Hematopoietic multipotent progenitor cell (in vitro differentiated cells): ENCODE measurements at regions not wholly inside any gene's neighbourhood (a gene's known extent, or its start where the extent isn't known, plus 50 kb on each side); places are given as distances from the start of the nearest gene placed in this dataset.

Source experiments
- DNase-seq, 3 donors: peaks; one replicate each; pipeline ENCODE4 v3.0.0-alpha.2; 2011 to 2015; ENCODE audit warnings: low read depth in 2 of 3, low spot score in 2 of 3

DNA sequence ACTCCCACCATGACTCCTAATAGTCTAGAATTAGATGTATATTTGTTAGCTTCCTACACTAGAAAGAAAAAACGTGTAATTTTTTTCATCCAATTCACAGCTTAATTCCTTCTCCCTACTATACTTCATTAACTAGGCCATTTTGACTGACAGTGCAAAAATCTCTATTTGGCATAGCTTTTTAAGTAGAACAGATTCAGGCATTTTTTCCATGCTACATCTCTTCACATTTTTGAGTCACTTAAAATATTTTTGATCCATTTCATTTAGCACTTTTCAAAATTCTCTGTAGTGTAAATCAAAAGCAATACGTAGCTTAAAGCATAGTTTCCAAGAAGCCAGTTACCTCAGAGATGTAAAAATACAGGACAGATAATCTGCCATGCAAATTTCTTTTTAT is 391.1 kb upstream of the NPVF start:
- DNase-seq, result no peak

- DNase-seq, result peak in 1 of 3 donors; percentile 49
Observed at GRCh38 chr7:25619963-25620799, 391.9 kb upstream of the NPVF start.

DNA sequence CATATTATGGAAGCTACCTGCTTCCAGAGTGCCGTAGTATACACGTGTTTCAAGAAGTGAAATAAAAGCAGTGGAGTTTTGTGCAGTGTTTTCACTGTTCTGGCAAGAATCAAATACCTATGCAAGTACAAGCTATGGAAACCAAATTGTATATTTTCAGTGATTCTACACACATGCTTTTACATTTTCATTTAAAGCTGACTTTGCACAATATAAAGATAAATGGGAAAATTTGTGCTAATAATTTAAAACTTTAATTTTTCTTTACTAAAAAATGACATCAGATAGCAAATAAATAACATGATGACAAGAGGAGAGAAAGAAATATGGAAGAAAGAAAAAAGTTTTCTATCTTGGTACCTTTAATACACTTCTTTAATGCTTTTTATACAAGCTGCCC is 393.7 kb upstream of the NPVF start:
- DNase-seq, result no peak

- DNase-seq, result no peak
Observed at GRCh38 chr7:25622695-25623094, 394.4 kb upstream of the NPVF start.

GRCh38 chr7:25624051-25624450 is 395.8 kb upstream of the NPVF start:
- no peak for DNase-seq

DNA sequence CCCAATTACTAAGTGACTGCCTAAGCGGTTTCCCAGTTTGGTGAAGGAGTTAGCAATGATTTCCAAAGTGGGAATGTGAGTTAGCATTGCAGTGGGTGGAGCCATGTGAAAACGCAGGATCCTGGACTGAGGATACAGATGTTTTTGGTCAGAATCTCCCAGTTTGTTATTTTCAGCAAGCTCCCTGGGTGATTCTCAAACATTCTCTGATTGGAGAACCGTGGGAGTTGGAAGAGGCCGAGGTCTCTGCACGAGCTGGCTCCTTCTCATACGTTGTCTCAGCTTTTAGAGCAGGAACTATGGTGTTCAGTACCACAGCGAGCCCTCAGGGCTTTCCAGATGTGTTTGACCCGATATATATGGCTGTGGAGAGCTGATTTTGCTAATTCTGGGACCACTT is 396.5 kb upstream of the NPVF start:
- DNase-seq, result no peak

DNA sequence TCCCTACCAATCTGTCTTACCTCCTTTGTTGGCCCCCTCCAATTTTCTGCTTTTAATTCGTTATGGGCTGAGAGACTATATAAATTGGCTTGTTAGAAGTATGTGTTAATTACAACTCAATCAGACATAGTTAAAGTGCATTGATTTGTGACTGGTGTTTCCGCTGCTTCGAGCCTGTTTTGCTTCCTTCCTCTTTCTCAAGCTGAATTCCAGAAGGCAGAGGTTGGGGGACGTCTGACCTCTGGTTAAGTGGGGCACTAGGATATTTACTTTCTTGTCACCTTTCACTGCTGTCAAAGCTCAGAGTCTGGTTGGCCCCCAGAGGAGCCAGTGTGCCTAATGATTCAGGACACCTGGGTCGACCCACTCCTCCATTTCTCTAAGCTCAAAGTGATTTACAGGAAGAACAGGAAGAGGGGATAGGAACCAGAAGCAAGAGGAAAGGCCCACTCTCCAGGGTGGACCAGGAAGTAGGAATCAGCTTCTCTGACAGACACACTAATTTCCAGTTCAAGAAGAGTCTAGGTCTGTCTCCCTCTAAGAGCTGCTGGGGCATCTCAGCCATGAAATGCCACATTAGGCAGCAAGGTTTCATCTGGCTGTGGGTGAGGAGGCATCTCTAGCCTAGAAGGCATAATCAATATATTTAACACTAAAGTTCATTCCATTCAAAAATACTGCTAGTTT is 397.2 kb upstream of the NPVF start:
- peak in 1 of 3 donors; percentile 79 for DNase-seq

DNA sequence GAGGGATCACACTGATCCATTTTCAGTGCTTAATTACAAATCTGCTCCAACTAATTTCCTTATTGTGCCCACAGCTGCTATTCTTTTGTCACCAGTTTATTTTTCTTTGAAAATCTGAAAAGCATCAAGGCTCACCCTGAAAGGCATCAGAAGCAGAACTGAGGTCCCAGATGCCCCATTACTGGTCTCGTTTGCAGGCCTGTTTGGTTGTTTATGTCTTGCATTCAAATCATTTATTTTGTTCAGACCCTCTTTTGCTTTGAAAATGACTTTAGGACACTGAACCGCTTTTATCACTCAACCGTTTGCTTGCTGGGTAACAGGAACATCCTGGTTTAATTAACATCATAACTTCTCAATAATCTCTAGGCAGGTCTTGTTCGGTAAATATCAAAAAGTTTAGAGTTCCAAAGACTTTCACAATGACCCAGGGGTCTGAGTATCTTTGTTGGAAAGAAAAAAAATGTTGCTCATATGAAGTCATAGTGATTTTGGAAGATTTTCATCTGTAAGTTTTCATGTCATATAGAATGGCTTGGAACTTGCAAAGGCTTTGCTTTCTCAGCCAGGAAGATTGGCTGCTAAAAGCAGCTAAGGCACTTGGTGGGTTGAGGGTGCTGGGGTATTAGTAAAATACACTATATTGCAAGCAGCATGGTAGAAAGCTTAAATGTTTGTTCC is 398.3 kb upstream of the NPVF start:
- no peak for DNase-seq

DNA sequence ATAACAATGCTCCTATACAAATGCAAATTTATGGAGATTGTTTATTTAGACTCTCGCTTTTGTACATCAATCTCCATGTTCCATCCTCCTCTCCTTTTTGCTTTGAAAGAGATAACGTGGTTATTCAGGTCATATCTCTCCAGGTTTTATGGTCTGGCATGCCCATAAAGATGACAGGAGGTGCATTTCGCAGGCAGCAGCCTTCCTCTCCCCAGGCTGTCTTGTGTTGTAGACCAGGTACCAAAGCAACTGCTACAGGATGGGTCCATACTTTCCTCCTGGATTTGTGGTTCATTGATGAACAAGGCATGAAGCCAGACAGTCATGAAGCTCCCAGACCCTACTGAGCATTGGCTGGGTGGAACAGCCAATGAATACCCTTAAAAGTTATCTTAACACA is 400.2 kb upstream of the NPVF start:
- no peak for DNase-seq

DNA sequence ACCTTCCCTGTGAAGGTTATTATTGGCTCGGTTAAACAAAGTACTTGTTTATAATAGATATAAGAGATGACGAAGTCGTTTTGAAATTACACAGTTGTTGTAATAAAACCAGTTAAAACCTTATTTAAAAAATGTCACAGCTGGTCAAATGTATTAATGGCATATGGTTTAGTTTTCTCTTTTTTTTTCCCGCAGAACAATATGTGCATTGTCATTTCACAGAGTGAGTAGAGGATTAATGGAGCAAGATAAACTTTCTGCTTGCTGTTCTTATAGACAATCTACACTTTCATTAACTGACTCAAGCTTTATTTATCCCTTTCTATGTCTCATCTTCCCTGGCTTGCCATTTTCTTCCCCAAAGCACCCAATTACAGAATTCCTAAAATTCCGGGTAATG is 404.3 kb upstream of the NPVF start:
- DNase-seq, result no peak

- no peak for DNase-seq
Observed at GRCh38 chr7:25633426-25634036, 405.2 kb upstream of the NPVF start.

DNA sequence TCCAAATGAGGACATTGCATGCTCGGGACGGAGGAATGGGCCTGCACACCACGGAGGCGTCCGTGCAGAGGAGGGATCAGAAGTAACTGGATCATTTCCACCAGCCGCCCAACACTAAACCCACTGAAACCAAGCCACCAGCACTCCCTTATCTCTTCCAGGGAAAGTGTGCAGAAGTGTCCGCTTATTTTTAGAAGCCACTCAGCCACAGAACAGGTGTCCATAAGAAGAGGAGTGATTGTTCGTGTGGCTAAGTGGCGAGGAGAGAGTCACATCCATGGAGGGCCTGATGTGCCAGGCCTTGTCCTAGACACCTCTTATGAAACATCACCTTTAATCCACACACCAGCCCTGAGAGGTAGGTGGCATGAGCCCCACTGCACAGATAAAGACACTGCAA is 407.9 kb upstream of the NPVF start:
- no peak for DNase-seq

DNA sequence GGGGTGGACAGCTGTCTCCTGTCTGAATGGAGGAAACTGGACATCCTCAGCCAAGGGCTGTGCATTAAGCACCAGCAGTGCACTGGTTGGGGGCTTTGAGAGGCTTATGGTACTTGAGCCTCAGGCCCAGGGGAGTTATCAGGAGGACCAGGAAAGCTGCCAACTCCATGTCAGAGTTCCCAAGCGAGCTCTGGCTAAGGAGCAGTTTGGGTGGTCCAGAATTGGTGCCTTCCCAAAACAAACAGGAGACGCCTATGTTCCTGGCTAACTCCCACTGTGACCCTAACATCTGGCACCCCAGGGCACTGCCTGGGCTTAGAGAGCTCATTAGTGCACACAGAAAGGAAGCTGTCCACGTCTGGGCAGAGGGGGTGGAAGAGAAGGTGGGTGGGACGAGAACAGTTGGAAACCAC is 408.6 kb upstream of the NPVF start:
- no peak for DNase-seq

GRCh38 chr7:25638068-25638467 is 409.8 kb upstream of the NPVF start:
- DNase-seq, result no peak

DNA sequence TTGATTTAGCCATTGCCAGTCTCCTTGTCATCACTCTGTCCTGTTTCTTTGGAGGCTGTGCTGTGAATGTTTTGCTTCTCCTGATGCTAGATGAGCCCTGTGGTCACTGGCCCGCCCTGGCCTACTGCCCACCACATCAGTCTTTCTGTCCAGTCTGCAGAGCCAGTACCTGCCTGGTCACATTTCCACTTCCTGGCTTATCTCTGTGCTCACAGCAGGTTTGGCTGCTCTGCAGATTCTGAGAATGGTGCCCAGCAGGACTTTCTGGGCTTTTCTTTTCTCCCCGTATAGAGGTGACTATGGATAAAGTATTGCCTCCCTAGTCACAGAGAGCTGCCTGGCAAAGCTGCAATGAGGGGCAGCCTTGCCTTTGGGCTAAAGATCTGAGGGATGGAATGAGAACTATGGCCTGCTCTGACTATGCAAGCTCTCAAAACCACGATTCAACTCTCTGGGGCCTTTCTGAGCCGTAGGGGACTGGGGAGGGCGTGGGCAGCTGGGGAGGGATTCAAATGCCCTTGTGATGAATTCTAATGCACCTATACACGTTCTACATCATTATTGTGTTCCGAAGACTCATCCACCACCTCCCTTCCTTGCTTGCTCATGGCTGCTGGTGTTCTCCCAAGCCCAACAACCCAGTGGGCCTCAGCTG is 410.4 kb upstream of the NPVF start:
- no peak for DNase-seq

DNA sequence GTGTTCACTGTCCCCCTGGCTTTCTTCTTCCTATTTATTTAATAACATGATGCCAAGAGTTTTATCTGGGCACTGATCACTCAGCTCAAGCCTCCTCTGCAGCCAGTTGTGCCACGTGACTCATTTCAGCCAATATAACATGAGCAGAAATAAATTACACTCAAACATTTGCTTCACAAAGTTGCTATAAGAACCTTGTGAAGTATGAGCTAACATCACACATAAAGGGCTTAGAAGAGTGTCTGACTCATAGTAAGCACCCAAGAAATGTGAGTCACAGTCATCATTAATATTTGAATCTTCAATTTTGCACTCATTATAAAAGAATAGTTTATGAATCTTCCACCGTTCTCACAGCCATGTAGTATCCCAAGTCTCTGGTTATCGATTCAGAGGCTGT is 414.6 kb upstream of the NPVF start:
- no peak for DNase-seq

DNA sequence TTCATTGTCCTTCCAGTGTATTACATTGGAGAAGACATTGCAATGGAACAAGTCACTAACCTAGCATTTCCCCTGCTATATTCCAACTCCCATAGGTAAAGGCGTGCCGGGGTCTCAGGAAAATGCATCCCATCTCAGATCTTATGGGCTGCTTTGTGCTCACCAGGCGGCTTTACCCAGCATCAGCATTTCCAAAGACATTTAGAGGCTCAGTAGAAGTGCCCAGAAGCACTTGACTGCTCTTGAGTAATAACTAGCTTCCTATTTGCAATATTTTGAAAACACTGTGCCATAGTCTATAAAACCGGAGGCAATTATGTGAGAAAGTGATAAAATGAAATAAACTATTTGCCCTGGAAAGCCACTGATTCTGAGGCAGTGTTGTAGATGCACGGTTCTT is 415.0 kb upstream of the NPVF start:
- DNase-seq, result no peak

DNA sequence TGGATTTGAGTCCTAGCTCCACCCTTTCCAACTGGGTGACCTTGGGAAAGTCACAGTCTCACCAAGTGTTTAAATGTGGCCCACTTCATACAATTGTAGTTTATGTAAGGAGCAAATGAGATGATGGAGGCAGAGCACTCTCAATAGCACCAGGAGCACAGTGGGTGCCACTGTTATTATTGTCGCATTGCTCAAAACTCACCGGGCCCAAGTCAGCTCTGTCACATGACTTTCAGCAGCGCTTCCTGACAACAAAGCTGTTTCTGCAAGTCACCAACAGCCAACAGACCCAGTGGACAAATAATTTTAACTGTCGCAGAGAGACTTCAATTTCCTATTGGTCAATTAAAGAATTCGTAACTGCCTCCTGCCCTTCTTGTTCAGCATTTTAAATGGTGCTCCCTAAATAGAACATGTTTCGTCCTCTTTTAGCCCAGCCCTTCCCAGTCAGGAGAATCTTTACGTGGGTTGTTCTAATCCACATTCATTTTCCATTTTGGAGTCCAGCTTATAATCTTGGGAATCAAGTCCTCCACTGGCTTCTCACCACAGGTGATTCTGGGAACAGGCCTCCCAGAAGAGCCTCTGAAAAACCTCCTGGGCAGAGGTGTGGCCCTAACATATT is 415.6 kb upstream of the NPVF start:
- peak in 2 of 3 donors; percentile 11 to 58 for DNase-seq

GRCh38 chr7:25646726-25647413 is 418.6 kb upstream of the NPVF start:
- no peak for DNase-seq

DNA sequence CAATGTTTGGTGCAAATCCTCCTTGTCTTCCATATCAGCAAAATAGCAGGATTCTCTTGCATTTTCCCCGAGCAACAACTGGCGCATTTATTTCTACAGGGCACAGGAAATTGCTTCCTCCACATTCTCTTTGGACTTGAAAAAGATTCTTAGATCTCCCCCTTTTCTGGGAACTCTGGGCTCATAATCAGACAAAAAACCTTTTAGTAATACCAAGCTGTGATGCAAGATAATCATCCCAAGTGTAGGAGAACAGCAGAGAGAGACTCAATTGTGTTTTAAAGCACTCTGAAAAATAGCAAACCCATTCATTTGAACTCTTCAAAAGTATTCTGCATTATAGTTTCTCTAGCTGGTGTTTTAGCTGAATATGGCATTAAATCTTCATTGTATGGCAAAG is 419.6 kb upstream of the NPVF start:
- DNase-seq, result no peak
